Psoas muscle (tissue), 7 donors: ENCODE measurements at regions not wholly inside any gene's neighbourhood (a gene's known extent, or its start where the extent isn't known, plus 50 kb on each side); places are given as distances from the start of the nearest gene placed in this dataset.

ENCODE experiments used
- ATAC-seq, 4 donors: fragments of 200-7000 bp; cut with Tn5 transposase; one replicate each; pipeline ENCODE4 v1.9.1; 2020; ENCODE audit warnings: moderate library complexity in 3 of 4, mild to moderate bottlenecking in 2 of 4
- DNase-seq, 2 donors: peaks; one replicate each; pipeline ENCODE4 v3.0.0-alpha.2; 2020
- H3K27ac ChIP-seq: fragments of 200-600 bp; one replicate; pipeline ENCODE4 v1.8.0; 2022
- H3K27me3 ChIP-seq, 3 donors: fragments of 200-600 bp in 1 of 3; one replicate each; pipeline versions ENCODE4 v1.6.1 to v1.8.0; 2013 to 2022; ENCODE audit warnings: low read length in 2 of 3, mild to moderate bottlenecking in 2 of 3, moderate library complexity in 1 of 3; ENCODE audit not compliant: insufficient read depth in 3 of 3
- H3K36me3 ChIP-seq, 2 donors: fragments of 200-600 bp in 1 of 2; one replicate each; pipeline versions ENCODE4 v1.6.1 to v1.8.0; 2013 to 2022; ENCODE audit warnings: low read depth in 1 of 2, mild to moderate bottlenecking in 1 of 2, moderate library complexity in 1 of 2; ENCODE audit not compliant: insufficient read depth in 1 of 2
- H3K4me1 ChIP-seq: fragments of 200-600 bp; one replicate; pipeline ENCODE4 v1.8.0; 2022
- H3K4me3 ChIP-seq: fragments of 200-600 bp; one replicate; pipeline ENCODE4 v1.8.0; 2022; ENCODE audit warnings: mild to moderate bottlenecking
- H3K9me3 ChIP-seq: fragments of 200-600 bp; one replicate; pipeline ENCODE4 v1.8.0; 2022
- WGBS, 3 donors: extraction: QIAGEN DNeasy Blood & Tissue Kit; methylation state at CpG; one replicate each; pipeline versions ENCODE4 v1.1.6 to v1.1.7; 2013; 5-methylcytosine and 5-hydroxymethylcytosine counted together
- intact Hi-C, 2 donors: fragments of 100-400 bp; cut with DNase I; formaldehyde crosslinking; loops; one replicate each; pipeline versions ENCODE4 v1.11.0 to v1.14.2; 2022
- TF ChIP-seq, protein P1 (sequence below): fragments of 200-600 bp; IDR thresholded peaks from one replicate; pipeline ENCODE4 v1.8.0; 2022; ENCODE audit warnings: antibody characterized with exemption
- donor health status: healthy with polysubstance abuse.
- donor health status: DM: no; HTN: no; CAD: no; lungs with moderate emphysema.
- donor health status: Bipolar disorder and iron deficiency.
- donor health status: healthy.
- donor health status: DM: yes; HTN: yes; CAD: no.
- donor health status: DM: no; HTN: no; CAD: no.
- donor health status: DM: yes; HTN: yes; CAD: no.

DNA sequence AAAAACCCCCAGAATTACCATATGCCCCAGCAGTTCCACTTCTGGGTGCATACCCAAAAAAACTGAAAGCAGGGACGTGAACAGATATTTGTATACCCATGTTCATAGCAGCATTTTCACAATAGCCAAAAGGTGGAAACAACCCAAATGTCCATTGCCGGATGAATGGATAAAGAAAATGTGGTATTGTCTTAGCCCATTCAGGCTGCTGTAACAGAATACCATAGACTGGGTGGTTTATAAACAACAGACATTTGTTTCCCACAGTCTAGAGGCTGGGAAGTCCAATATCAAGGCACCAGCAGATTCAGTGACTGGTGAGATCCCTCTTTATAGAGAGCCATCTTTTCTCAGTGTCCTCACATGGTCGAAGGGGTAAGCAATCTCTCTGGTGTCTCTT is 182.1 kb upstream of the ANKRD28 start:
- DNase-seq (no peak), ATAC-seq (no peak)
- no peaks in the 10 kb centered on the region for H3K27me3 ChIP-seq
- peak overlapping the region; percentile 92 for H3K27ac ChIP-seq
- peaks cover 40% of the 10 kb centered on the region for H3K4me1 ChIP-seq
- WGBS, 3 donors: 90 to 94% (median 92%) methylated on average over 3 of the region's 3 CpGs
- H3K4me3 ChIP-seq: no peak overlapping the region
- TF ChIP-seq, protein P1, sequence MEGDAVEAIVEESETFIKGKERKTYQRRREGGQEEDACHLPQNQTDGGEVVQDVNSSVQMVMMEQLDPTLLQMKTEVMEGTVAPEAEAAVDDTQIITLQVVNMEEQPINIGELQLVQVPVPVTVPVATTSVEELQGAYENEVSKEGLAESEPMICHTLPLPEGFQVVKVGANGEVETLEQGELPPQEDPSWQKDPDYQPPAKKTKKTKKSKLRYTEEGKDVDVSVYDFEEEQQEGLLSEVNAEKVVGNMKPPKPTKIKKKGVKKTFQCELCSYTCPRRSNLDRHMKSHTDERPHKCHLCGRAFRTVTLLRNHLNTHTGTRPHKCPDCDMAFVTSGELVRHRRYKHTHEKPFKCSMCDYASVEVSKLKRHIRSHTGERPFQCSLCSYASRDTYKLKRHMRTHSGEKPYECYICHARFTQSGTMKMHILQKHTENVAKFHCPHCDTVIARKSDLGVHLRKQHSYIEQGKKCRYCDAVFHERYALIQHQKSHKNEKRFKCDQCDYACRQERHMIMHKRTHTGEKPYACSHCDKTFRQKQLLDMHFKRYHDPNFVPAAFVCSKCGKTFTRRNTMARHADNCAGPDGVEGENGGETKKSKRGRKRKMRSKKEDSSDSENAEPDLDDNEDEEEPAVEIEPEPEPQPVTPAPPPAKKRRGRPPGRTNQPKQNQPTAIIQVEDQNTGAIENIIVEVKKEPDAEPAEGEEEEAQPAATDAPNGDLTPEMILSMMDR: no peak
- no peaks in the 10 kb centered on the region for H3K9me3 ChIP-seq
- no peaks in the 10 kb centered on the region for H3K36me3 ChIP-seq
- intact Hi-C loops: no loop called here

DNA sequence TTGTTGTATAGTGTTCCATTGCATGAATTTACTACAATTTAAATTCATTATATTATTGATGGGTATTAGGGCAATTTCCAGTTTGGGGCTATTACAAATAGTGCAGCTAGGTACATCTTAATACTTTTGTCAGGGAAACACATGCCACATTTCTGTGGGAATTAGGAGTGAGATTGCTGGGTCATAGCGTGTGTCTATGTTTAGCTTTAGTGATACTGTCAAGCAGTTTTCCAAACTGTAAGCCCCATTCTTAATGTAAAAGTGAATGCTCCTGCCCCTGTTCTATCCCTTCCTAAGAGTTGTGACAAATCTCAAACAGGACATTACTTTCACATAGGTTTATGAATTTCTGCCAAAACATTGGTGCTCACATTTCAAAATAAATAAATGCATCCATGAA is 184.5 kb upstream of the ANKRD28 start:
- peaks cover 41% of the 10 kb centered on the region for H3K4me1 ChIP-seq
- DNase-seq (no peak), ATAC-seq (peak in 3 of 4 donors; percentile 41 to 59 (median 58))
- H3K27me3 ChIP-seq: no peaks in the 10 kb centered on the region
- 33 to 72% (median 44%) methylated on average over 1 of the region's 1 CpG for WGBS, 3 donors
- H3K4me3 ChIP-seq: peak overlapping the region; percentile 56
- H3K9me3 ChIP-seq: no peaks in the 10 kb centered on the region
- TF ChIP-seq, protein P1: no peak
- H3K36me3 ChIP-seq: no peaks in the 10 kb centered on the region
- H3K27ac ChIP-seq: peak overlapping the region; percentile 92
- intact Hi-C loops: no loop called here

DNA sequence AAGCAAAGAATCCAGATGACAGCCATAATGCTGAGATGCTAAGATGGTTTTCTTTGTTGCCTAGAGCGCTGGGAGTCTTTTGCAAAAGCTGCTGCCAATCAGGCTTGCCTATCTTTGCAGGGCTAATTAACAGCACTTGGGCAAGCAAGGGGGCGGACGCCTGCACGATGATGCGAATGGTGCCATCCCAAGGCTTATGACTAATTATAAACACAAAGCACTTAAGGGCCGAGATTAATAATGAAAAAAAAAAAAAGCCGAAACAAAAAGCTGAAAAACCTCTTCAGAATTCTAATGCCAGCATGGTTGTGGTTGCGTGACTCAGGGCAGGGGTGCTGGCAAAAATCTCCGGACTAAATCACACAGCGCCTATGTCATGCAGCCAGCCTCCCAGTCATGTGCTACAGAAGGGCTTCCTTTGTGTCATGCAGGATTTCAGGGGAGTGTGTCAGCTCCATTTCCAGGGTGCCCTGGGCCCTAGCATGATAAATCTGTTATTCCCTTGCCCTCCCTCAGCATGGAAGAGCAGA is 185.0 kb upstream of the ANKRD28 start:
- peak overlapping the region; percentile 92 for H3K27ac ChIP-seq
- 31 to 56% (median 35%) methylated on average over 10 of the region's 10 CpGs for WGBS, 3 donors
- peak overlapping the region; percentile 56 for H3K4me3 ChIP-seq
- DNase-seq: peak; percentile 50 to 84
- H3K27me3 ChIP-seq: no peaks in the 10 kb centered on the region
- peaks cover 40% of the 10 kb centered on the region for H3K4me1 ChIP-seq
- intact Hi-C loops: no loop called here
- TF ChIP-seq, protein P1: no peak
- peak; percentile 95 to 98 (median 96) for ATAC-seq
- H3K9me3 ChIP-seq: no peaks in the 10 kb centered on the region
- H3K36me3 ChIP-seq: no peaks in the 10 kb centered on the region

DNA sequence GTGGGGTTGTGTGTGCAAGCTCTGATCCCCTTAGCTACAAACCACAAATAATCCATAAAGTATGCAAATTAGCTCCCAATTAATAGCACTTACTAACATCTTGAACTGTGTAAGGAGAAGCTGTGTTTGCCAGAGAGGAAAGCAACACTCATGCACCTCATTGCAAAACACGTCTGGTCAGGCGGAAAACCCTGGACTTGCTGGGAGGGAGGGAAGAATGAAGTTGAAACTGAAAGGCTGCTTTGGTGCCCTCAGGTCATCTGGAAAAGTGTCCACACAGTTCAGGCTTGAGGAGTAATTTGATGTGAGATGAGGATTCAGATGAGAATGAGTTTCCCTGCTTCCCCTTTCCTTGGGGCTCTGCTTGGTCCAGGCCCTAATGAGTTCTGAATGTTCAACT is 185.5 kb upstream of the ANKRD28 start:
- TF ChIP-seq, protein P1: no peak
- DNase-seq (no peak), ATAC-seq (peak; percentile 44 to 74 (median 58))
- H3K4me1 ChIP-seq: peaks cover 40% of the 10 kb centered on the region
- WGBS, 3 donors: 46 to 83% (median 67%) methylated on average over 2 of the region's 2 CpGs
- no peaks in the 10 kb centered on the region for H3K36me3 ChIP-seq
- peak overlapping the region; percentile 56 for H3K4me3 ChIP-seq
- H3K27me3 ChIP-seq: no peaks in the 10 kb centered on the region
- intact Hi-C loops: no loop called here
- H3K27ac ChIP-seq: peak overlapping the region; percentile 92
- no peaks in the 10 kb centered on the region for H3K9me3 ChIP-seq

DNA sequence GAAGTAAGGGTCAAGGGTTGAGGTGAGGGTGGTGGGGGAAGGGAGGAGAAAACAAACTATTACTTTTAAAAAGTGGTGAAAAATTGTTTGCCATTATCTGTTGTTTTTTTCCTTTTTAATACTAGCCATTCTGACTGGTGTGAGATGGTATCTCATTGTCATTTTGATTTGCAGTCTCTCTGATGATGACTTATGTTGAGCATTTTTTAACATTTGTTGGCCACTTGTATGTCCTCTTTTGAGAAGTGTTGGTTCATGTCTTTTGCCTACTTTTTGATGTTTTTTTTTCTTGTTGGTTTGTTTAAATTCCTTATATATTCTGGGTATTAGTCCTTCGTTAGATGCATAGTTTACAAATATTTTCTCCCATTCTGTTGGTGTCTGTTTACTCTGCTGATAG is 185.9 kb upstream of the ANKRD28 start:
- peak overlapping the region; percentile 92 for H3K27ac ChIP-seq
- intact Hi-C loops: no loop called here

More for the DNA sequence above, 185.9 kb upstream of the ANKRD28 start:
- Histone ChIP-seq H3K4me3 (peak overlapping the region; percentile 56), H3K27me3 (no peaks in the 10 kb centered on the region), H3K9me3 (no peaks in the 10 kb centered on the region), H3K4me1 (peaks cover 40% of the 10 kb centered on the region), H3K36me3 (no peaks in the 10 kb centered on the region)
- DNase-seq (no peak), ATAC-seq (no peak)
- 41 to 80% (median 44%) methylated on average over 1 of the region's 1 CpG for WGBS, 3 donors
- TF ChIP-seq, protein P1: no peak
